ENCODE measurements at regions not wholly inside any gene's neighbourhood (a gene's known extent, or its start where the extent isn't known, plus 50 kb on each side); places are given as distances from the start of the nearest gene placed in this dataset.
A peak's percentile ranks its signal among the peaks of the same experiment; 100 is the strongest.

DNA sequence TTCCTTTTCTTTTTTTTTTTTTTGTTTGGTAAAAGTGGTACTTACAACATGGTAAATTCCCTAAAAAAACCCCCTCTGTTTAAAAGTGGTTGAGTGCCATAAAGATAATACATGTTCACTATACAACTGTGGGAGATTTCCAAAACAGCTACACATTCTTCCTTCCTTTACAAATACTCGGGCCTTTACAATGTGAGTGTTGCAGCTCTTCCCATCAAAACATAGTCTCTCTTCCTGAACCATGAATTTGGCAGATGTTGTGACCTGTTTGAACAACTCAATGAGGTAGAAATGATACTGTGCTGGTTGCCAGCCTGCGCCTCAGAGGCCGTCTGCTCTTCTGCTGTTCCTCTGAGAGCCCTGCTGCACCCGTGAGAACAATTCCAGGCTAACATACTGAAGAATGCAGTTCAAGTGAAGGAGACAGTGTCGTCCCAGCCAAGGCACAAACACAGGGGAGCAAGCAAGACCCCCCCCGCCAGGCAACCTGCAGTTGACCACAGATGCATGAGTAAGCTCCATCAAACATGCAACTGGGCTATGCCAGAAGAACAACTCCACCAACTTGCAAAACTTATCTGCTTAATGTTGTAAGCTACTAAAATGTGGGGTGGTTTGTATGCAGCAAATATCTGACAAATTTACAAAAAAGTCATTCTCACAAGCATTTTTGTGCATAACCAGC, 645.0 kb downstream of the PCDH7 start:
- DNase-seq (ENCODE audit: low read depth) = peak; percentile 70

DNA sequence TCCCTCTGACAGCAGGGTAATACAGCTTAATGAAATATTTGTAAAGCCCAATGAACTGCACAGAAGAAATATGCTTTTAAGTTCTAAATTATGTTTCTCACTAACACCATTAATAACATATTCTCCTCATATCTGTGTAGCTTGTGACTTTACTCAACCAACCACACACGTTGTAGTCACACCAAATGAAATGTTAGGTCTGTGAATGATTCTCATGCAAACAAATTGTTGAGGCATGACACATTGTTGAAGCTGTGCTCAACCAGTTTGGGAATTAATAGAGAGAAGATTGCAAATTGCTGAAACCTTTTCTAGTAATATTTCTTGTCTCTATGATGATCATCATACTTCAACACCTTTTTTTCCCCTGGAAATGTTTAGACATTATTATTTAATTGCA, 645.9 kb downstream of the PCDH7 start:
- peak; percentile 69 for DNase-seq (ENCODE audit: low read depth)

DNA sequence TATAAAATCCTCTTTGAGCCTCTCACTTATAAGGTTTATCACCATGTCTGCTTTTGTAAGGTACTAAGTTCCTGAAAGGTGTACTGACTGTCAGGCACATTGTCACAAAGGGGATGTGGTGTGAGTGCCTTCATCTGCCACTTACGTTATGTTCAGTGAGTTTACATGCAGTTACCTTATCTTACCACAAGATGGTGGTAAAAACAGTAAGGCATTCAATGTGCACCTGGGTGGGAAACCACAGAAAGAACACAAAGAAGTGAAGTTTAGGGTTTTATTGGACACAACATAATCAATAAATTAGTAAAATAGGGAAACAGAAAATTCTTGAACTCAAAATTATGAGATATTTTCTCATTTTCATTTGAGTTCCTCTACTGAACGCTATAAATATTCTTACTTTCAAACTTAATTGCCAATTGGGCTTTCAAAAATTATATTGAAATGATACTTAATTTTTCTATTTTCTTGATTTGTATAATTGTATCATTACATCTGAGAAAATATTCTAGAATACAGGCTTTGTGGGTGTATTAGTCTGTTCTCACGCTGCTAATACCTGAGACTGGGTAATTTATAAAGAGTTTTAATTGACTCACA, 650.8 kb downstream of the PCDH7 start:
- DNase-seq (ENCODE audit: low read depth) = peak; percentile 49

DNA sequence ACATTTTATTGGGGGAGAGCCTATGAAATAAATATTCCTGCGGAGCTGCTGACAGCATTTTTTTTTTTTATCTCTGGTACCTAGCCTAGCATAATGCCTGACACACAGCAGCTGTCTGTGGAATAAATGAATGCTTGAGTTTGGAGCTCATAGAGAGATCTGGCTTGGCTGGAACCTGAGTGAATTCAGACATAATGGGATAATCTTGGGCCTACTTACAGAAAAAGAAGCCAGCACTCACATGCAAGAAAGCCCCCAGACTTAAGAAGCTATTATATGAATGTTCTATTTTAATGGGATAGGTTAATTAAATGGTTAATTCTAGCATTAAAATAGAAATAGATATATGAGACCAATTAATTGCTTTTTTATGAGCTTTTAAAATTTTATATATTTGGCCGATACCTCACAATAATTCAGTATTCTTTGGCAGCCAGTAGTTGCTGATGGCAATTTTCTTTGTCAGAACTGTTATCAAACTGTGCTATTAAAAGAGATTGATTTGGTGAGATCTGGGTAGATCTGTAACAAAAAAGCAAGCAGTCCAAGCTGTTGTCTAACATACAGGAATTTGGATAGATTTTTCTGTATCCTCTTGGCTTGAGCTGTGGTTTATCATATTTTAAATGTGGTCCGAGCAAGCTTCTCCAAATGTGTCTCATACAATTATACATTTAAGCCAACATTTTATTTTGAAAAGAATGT, 654.2 kb downstream of the PCDH7 start:
- DNase-seq (ENCODE audit: low read depth) = no peak

DNA sequence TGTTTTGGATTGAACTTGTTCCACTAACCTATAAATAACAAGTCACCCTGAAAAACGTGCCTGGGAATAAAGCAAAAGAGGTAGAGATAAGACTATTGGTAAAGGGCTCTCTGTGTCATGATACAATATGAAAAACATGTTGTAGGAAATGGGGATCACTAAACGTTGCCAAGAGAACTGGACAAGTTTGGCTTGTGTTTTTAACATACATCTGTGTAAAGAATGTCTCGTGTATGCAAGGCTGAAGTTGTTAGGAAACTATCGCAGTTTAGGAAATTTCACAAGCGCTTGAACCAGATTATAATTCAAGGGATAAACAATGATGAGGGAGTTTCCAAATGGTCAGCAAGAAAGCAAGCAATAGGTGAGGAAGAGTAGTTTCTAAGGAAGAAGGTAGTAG, 655.8 kb downstream of the PCDH7 start:
- DNase-seq (ENCODE audit: low read depth) = no peak

DNA sequence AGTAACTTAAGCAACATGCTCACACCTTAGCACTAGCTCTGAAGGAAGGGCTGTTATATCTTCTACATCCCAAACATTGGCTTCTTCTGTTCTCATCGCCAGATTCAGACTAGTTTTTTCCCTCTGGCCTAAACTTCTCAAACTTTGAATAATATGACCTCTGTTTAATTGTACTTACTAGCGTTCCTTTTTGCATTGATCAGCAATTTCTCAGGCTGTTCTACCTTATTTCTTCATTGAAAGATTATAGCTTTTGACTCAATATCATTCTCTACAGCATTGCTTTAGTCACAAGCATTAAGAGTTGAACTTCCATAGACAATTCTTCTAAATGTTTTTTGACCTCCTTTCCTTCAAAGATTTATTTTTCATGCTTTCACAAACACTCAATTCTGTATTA, 659.2 kb downstream of the PCDH7 start:
- no peak for DNase-seq (ENCODE audit: low read depth)

DNA sequence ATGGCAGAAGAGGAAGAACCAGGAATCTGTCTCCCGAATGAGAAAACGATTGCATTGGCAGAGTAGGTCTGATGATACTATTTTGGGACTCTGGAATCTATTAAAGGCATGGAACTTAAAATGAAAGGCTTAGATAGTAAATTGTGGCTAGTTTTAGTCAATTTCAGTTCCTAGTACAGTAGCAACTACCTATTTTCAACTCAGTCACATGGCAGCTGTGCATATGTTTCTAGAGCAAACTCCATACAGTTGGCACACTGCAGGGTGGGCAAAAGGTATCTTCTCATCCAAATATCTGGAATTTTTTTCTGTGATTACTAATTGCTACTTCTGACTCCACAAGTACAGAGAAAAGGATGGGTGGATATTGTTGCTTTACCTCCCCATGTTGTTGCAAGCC, 663.6 kb downstream of the PCDH7 start:
- DNase-seq (ENCODE audit: low read depth) = no peak

DNA sequence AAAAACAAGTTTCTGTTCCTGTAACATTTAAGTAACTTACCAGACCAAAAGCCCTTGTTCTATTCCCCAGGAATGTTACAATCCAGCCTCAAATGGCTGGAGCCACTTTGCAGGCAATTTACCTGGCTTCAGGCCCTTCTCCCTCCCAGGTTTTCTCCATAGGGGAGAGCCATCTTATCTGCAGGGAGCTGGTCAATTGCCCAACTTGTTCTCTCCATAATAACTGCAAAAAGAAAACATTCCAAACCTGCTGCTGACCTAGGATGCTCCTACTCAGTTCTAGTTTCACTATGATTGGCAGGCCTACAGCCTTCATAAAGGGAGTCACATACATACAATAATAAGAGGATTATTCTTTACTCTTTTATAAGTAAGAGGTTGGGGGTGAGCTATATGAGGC, 670.7 kb downstream of the PCDH7 start:
- peak; percentile 32 for DNase-seq (ENCODE audit: low read depth)

DNA sequence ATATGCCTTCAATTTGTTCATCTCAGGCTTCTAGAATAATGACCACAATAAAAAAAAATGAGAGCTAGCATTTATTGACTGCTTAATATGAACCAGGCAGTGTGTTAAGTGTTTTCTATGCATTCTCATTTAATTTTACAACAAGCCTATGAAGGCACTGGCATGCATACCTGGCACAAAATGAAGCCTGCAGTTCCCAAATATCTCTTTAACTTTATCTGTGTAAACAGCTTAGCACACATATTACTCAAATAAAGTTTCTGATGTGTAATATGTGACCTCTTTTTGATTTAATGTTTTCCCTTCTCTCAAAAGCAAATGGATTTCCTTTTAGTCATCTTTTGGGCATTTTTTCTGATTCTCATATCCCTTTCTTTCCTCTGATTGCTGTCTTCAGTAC, 671.8 kb downstream of the PCDH7 start:
- peak; percentile 8 for DNase-seq (ENCODE audit: low read depth)

DNA sequence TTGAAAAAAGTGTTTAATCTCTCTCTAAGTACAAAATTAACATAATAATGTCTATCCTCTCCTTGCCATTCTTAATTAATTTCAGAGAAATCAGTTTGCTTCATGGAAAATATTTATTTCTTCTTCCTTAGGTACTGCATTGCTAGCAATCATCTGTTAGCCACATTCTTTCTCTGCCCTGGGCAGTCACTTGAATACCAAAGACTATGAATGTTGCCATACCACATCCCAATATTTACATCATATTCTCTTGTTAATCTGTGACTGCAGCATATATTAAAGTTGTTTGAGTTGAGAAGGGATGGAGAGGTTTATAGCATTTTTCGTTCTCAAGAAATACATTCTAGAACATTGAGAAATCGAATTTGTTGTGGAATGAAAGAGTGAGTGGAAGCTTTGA, 672.8 kb downstream of the PCDH7 start:
- no peak for DNase-seq (ENCODE audit: low read depth)

DNA sequence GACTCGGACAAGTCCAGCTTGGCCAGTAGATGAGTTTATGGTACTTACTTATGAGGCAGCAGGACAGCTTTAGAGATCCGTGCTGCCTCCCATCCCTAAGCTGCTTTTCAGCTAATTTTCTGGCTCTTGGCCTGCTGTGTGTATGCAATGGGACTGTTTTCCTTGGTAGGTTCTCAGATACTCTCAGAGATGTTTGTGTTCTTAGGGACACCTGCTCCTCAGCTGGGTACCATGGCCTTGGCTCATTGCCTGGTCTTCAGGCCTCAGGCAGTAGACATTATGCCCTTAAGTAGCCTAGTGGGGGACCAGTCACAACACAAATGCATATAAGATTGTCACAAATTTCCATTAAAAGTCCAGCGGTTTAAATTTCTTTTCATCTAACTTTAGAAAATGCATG, 688.0 kb downstream of the PCDH7 start:
- DNase-seq (ENCODE audit: low read depth) = peak; percentile 8

DNA sequence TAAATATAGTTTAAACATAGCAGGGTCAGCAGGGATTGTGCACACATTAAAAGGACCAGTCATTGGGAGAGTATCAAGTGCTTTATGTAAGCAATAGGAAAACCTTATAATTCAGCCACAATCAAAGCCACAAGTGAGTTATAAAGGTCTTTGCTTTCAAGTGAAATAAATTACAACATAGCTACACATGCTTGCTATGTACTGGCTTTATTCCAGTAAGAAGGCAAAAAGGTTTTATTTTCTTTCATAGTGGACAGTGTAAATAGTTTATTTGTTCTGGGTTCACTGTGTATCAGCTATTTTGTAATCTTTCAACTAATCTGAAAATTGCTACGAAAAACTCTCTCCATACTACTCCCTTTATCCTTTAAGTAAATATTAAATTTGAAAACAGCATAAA, 691.4 kb downstream of the PCDH7 start:
- DNase-seq (ENCODE audit: low read depth) = peak; percentile 63

DNA sequence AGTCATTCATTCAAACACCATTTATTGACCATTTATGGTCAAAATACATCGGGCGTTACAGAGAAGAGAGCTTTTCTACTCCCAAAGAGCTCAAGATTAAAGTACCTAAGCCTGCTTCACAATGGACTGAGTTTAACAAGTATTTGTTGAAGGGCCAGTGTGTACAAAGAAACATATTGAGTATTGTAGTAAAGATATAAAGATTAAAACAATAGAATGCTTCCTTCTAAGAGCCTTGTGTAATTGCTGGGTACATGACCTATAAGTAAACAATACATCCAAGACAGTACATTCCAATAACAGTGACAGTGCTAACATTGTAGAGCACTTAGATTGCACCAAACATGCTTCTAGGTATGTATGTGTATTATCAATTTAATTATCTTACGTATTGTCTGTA, 695.5 kb downstream of the PCDH7 start:
- DNase-seq (ENCODE audit: low read depth) = no peak

DNA sequence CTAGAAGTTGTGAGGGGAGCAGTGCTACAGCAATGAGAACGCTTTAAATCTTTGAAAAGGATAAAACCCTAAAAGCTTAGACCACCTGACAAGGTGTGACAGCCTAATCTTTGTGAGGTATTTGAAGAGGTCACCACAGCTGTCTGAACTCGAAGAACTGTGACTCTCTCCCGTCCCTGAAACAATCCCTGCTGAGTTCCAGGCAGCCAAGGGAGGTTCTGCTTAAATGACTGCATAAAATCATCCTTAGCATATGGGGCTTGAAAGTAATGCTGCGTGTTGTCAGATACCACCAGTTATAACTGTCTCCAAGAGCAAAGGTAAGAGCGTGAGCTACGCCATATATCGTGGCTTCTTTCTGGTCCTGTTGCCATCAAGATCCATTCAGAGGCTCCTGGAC, 696.3 kb downstream of the PCDH7 start:
- DNase-seq (ENCODE audit: low read depth) = no peak

DNA sequence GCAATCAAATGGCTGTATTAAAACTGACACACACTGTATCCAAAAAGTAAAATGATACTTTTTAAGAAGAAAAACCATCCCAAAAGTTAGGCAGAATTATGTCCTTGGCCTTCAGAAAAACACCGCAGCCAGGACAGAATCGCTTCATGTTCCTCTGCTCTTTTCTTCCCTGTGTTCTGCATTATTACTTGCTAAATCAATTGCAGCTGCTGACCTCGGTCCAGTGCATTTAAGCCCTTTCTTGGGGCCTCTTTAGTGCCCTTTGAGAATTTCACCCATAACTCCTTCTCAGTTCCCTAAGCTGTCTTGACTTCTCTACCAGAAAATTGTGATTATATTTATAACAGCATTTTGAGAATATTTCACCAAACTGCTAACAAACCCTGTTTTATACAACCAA, 696.9 kb downstream of the PCDH7 start:
- no peak for DNase-seq (ENCODE audit: low read depth)

DNA sequence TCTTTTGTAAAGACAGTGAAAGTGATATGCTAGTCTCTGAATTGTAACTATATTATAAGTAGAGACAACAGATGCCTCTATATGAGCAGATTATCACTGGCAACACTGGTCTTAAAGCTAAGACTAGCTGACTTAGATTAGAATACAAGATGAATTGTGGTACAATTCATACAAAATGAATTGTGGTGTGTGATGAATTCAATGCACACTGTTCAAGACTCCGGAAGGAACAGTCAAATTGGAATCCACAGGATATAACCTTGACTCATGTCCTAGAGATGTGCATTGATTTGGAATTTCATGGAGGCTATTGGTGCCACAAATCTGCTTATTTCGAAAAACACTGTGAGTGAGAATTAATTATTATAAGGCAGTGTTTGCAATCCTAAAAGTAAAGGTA, 701.8 kb downstream of the PCDH7 start:
- no peak for DNase-seq (ENCODE audit: low read depth)

DNA sequence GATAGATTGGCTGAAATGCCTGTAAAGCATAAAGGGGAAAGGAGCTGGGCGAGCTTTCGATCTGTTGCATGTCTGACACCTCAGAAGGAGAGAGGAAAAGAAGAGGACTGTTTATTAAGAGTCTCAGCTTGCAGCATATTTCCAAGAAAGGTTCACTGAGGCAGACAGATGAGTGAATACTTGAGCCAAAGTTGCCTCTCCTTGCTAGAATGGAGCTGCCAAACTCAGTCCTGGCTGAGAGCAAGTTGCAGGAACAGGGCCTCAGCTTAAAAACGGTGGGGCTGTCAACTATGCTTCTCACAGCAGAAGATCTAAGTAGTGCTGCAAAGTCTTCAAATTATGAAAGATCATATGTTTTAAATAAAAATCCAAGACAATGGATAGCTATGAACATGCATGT, 707.5 kb downstream of the PCDH7 start:
- no peak for DNase-seq (ENCODE audit: low read depth)

DNA sequence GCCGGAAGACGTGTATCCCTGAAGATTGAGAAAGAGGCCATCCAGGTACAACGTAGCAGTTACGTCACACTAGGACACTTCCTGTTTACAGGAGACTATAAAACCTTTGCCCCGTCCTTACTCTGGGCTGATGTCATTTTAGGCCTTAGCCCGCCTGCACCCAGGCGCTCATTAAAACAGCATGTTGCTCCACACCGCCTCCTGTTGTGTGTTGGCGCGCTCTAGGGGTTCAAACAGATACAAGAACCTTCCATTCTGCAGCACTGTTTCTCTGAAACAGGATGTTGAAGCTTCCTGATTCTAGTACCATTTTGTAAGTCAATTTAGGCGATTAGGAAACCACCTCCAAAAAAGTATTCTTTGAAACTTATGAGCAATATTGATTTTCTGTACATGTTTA, 722.1 kb downstream of the PCDH7 start:
- no peak for DNase-seq (ENCODE audit: low read depth)

DNA sequence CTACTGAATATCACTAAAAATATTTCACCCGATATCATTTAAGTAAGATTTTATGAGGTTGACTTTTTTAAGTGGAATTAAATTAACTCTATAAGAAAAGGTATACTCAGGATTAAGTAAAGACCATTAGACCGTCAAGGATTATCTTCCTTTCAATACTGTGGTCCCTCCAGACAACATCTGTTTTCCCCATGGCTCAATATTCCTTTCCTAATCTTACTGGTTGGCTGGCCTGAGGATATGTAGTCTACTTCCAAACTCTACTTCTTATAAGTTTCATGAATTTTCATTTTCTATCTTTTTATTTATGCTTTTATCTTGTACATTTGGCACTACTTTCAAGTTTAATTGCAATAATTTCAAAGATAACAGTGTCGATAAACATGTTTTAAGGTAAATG, 725.4 kb downstream of the PCDH7 start:
- no peak for DNase-seq (ENCODE audit: low read depth)

DNA sequence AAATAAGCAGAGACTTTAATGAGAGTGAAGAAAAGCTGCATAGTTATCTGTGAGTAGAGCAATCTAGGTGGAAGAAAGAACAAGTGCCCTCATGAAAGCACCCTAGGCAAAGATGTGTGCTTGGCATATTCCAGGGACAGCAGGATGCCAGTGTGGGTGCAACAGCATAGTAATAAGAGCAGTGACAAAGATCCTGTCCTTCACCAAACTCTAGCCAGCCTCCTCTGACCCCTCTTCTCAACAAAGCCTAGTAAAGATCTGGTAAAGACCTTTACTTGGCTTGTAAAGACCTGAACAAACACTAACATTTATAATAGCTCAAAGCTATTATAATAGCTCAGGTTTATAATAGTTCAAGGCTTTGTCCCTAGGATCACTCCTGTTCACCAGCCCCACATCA, 735.4 kb downstream of the PCDH7 start:
- no peak for DNase-seq (ENCODE audit: low read depth)

DNA sequence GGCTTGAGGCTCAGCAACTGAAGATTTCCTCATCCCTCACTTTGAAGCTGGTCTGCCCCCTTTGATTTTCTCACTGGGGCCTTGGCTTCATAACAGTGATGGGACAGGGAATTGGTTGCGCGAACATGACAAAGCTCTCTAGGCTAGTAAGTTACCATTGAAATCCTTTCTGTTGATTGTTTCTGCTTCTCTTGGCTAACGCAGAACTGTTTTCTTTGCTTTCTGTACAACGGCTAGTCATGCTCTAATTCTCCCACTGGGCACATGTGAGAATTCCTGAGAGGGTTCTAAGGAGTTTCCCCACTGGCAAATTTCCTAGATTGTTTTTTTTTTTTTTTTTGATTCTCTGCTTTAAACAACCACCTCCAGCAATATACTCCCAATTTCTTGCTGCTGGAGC, 738.6 kb downstream of the PCDH7 start:
- DNase-seq (ENCODE audit: low read depth) = peak; percentile 9

DNA sequence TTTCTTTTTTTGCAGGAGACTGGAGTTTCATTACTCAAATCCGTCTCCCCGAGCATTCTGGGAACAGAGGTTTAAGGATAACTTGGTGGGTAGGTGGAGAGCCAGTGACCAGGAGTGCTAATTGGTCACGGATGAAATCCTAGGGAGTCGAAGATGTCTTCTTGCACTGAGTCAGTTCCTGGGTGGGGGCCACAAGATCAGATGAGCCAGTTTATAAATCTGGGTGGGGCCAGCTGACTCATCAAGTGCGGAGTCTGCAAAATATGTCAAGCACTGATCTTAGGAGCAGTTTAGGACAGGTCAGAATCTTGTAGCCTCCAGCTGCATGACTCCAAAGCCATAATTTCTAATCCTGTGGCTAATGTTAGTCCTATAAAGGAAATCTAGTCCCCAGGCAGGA, 741.3 kb downstream of the PCDH7 start:
- peak; percentile 9 for DNase-seq (ENCODE audit: low read depth)

DNA sequence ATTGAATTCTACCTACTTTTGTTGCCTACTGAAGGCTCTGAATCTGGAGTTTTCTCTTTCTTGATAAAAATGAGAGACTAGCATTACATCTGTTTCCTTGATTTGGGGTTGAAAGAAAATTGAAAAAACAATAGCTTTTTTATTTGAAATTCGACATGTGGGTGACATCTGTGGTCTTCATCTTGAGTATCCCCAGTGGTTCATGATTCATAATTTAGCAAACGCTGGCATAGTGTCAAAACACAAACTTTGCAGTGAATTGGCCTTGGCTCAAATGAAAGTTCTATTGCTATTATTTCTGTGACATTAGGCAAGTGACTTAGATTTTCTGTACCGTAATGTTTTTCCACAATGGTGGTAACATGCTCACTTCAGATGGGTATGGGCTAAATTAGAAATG, 747.6 kb downstream of the PCDH7 start:
- DNase-seq (ENCODE audit: low read depth) = peak; percentile 6

DNA sequence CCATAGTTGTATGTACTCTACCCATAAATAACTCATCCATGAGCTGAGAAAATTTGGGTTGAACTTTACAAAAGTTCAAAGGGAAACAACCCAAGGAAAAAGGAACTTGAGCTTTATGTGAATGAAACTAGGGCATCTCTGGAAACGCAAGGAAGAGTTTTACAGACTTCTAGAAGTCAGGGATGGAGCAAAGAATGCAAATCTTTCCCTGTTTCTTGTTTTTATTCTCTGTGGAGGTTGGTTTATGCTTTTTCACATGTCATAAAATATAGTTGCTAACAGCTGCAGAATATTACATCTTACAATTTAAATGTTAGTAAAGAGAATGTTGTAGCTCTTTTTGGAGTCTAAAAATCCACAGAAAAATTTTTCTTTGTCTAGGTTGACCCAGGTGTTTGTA, 754.1 kb downstream of the PCDH7 start:
- DNase-seq (ENCODE audit: low read depth) = no peak
